Epidermal melanocyte (primary cell): ENCODE measurements at regions not wholly inside any gene's neighbourhood (a gene's known extent, or its start where the extent isn't known, plus 50 kb on each side); places are given as distances from the start of the nearest gene placed in this dataset.

Source experiments
- DNase-seq: peaks from one replicate; pipeline ENCODE4 v3.0.0; 2011; ENCODE audit warnings: low spot score; ENCODE audit not compliant: insufficient read length

GRCh38 chr17:77779711-77780539, 178.6 kb upstream of the TNRC6C start:
- peak; percentile 56 for DNase-seq

- DNase-seq: no peak
Observed at GRCh38 chr17:77781536-77781935, 177.0 kb upstream of the TNRC6C start.

GRCh38 chr17:77782201-77782600, 176.3 kb upstream of the TNRC6C start:
- no peak for DNase-seq

- DNase-seq: no peak
Observed at GRCh38 chr17:77782611-77783010, 175.9 kb upstream of the TNRC6C start.

- DNase-seq: no peak
Observed at GRCh38 chr17:77783991-77784820, 174.3 kb upstream of the TNRC6C start.

- no peak for DNase-seq
Observed at GRCh38 chr17:77785312-77785905, 173.1 kb upstream of the TNRC6C start.

GRCh38 chr17:77786090-77786489, 172.4 kb upstream of the TNRC6C start:
- DNase-seq: no peak

- DNase-seq: no peak
Observed at GRCh38 chr17:77786740-77787505, 171.6 kb upstream of the TNRC6C start.

- DNase-seq: no peak
Observed at GRCh38 chr17:77790143-77790829, 168.2 kb upstream of the TNRC6C start.

- DNase-seq: no peak
Observed at GRCh38 chr17:77792626-77793025, 165.9 kb upstream of the TNRC6C start.

GRCh38 chr17:77793146-77793970, 165.1 kb upstream of the TNRC6C start:
- DNase-seq: no peak

- DNase-seq: no peak
Observed at GRCh38 chr17:77793971-77794235, 164.6 kb upstream of the TNRC6C start.

GRCh38 chr17:77794846-77795245, 163.7 kb upstream of the TNRC6C start:
- DNase-seq: no peak

GRCh38 chr17:77795685-77796084, 162.8 kb upstream of the TNRC6C start:
- no peak for DNase-seq

GRCh38 chr17:77796176-77796860, 162.2 kb upstream of the TNRC6C start:
- no peak for DNase-seq

- no peak for DNase-seq
Observed at GRCh38 chr17:77798031-77798430, 160.5 kb upstream of the TNRC6C start.

- DNase-seq: no peak
Observed at GRCh38 chr17:77798481-77798880, 160.0 kb upstream of the TNRC6C start.

GRCh38 chr17:77800816-77801215, 157.7 kb upstream of the TNRC6C start:
- DNase-seq: no peak

GRCh38 chr17:77801545-77802332, 156.8 kb upstream of the TNRC6C start:
- DNase-seq: no peak
